ENCODE measurements at regions not wholly inside any gene's neighbourhood (a gene's known extent, or its start where the extent isn't known, plus 50 kb on each side); places are given as distances from the start of the nearest gene placed in this dataset.

- intact Hi-C loops (cut with micrococcal nuclease; ENCODE audit: unreplicated experiment), result no loop called here
- no peak overlapping the region for H3K4me3 ChIP-seq (ENCODE audit: low read depth, low read length, poor library complexity, severe bottlenecking)
- no peak overlapping the region for H3K4me2 ChIP-seq (ENCODE audit: low read length)
- TF ChIP-seq CTCF (conservative IDR thresholded peaks at IDR 0.05; ENCODE audit: low read length) (no peak), EZH2phosphoT487 (IDR thresholded peaks at IDR 0.05; ENCODE audit: borderline replicate concordance, low read depth, low read length) (no peak)
- no peaks in the 10 kb centered on the region for H3K79me2 ChIP-seq (ENCODE audit: insufficient read depth, low read depth, low read length)
- H3K36me3 ChIP-seq (ENCODE audit: insufficient read depth, low read length), result no peaks in the 10 kb centered on the region
- POLR2A ChIA-PET, result no interaction called here
- no peaks in the 10 kb centered on the region for H4K20me1 ChIP-seq (ENCODE audit: insufficient read depth, low read length)
- CTCF ChIA-PET (ENCODE audit: unreplicated experiment), result no interaction called here
- no peak overlapping the region for H2AFZ ChIP-seq (ENCODE audit: low read length)
- peaks cover 3% of the 10 kb centered on the region for H3K4me1 ChIP-seq (ENCODE audit: insufficient read depth, low read length, poor library complexity, severe bottlenecking)
- H3K27ac ChIP-seq (ENCODE audit: low read depth, low read length, poor library complexity, severe bottlenecking), result no peak overlapping the region
- DNase-seq (ENCODE audit: low spot score), result no peak
- H3K9me2 ChIP-seq (ENCODE audit: insufficient read depth, low read length), result no peaks in the 10 kb centered on the region
- H3K9me3 ChIP-seq (ENCODE audit: low read length), result no peaks in the 10 kb centered on the region
- BruUV-seq (replicated peaks), result no TSS peak
Observed at GRCh38 chr13:44084146-44084545, 204.4 kb downstream of the LACC1 start.

DNA sequence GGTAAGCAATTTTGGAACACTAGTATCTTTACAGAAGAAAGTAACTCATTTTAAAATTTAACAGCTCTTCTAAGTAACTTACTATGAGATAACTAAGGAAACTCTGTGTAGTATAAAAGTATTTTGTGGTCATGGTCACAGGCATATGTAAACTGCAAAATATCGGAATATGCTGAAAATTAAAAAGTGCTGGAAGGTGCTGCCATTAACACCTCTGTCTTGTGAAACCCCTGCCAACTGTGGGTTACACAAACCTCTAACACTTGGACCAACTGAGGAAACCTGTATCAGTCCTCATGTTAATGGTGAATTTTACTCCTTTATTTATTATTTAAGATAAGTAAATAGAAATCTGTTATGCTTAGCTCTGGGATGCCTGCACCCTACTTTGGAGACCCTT lies 206.7 kb downstream of the LACC1 start:
- Histone ChIP-seq H3K27ac (ENCODE audit: low read depth, low read length, poor library complexity, severe bottlenecking) (no peak overlapping the region), H3K4me3 (ENCODE audit: low read depth, low read length, poor library complexity, severe bottlenecking) (no peak overlapping the region), H3K79me2 (ENCODE audit: insufficient read depth, low read depth, low read length) (no peaks in the 10 kb centered on the region), H3K4me2 (ENCODE audit: low read length) (no peak overlapping the region), H2AFZ (ENCODE audit: low read length) (no peak overlapping the region), H3K9me2 (ENCODE audit: insufficient read depth, low read length) (no peaks in the 10 kb centered on the region), H3K36me3 (ENCODE audit: insufficient read depth, low read length) (no peaks in the 10 kb centered on the region), H3K4me1 (ENCODE audit: insufficient read depth, low read length, poor library complexity, severe bottlenecking) (peaks cover 6% of the 10 kb centered on the region), H4K20me1 (ENCODE audit: insufficient read depth, low read length) (no peaks in the 10 kb centered on the region), H3K9me3 (ENCODE audit: low read length) (no peaks in the 10 kb centered on the region)
- BruUV-seq (replicated peaks), result no TSS peak
- TF ChIP-seq EZH2phosphoT487 (IDR thresholded peaks at IDR 0.05; ENCODE audit: borderline replicate concordance, low read depth, low read length), result no peak
- TF ChIP-seq CTCF (conservative IDR thresholded peaks at IDR 0.05; ENCODE audit: low read length), result no peak
- ChIA-PET POLR2A (interaction anchor here (0.6 to 0.9 kb wide), 3 partner anchors 13 to 146 kb away, joined by 3 read pairs; no protein-coding TSS in a partner anchor), CTCF (ENCODE audit: unreplicated experiment) (no interaction called here)
- DNase-seq (ENCODE audit: low spot score), result no peak
- intact Hi-C loops (cut with micrococcal nuclease; ENCODE audit: unreplicated experiment), result no loop called here

- POLR2A ChIA-PET, result no interaction called here
- TF ChIP-seq CTCF (conservative IDR thresholded peaks at IDR 0.05; ENCODE audit: low read length) (no peak), EZH2phosphoT487 (IDR thresholded peaks at IDR 0.05; ENCODE audit: borderline replicate concordance, low read depth, low read length) (no peak)
- Histone ChIP-seq H3K79me2 (ENCODE audit: insufficient read depth, low read depth, low read length) (no peaks in the 10 kb centered on the region), H4K20me1 (ENCODE audit: insufficient read depth, low read length) (no peaks in the 10 kb centered on the region), H3K9me2 (ENCODE audit: insufficient read depth, low read length) (no peaks in the 10 kb centered on the region), H2AFZ (ENCODE audit: low read length) (no peak overlapping the region), H3K9me3 (ENCODE audit: low read length) (no peaks in the 10 kb centered on the region), H3K4me2 (ENCODE audit: low read length) (no peak overlapping the region), H3K4me3 (ENCODE audit: low read depth, low read length, poor library complexity, severe bottlenecking) (no peak overlapping the region), H3K4me1 (ENCODE audit: insufficient read depth, low read length, poor library complexity, severe bottlenecking) (peaks cover 6% of the 10 kb centered on the region), H3K27ac (ENCODE audit: low read depth, low read length, poor library complexity, severe bottlenecking) (no peak overlapping the region), H3K36me3 (ENCODE audit: insufficient read depth, low read length) (no peaks in the 10 kb centered on the region)
- no peak for DNase-seq (ENCODE audit: low spot score)
- BruUV-seq (replicated peaks), result no TSS peak
- CTCF ChIA-PET (ENCODE audit: unreplicated experiment), result no interaction called here
- intact Hi-C loops (cut with micrococcal nuclease; ENCODE audit: unreplicated experiment), result no loop called here
Observed at GRCh38 chr13:44088411-44088810, 208.7 kb downstream of the LACC1 start.

All from OCI-LY7 (cell line).